ENCODE measurements at regions not wholly inside any gene's neighbourhood (a gene's known extent, or its start where the extent isn't known, plus 50 kb on each side); places are given as distances from the start of the nearest gene placed in this dataset.

GRCh38 chr11:23711981-23712380 is 784.9 kb upstream of the LUZP2 start:
- in situ Hi-C loops (cut with HindIII; ENCODE audit: low pct_unique_long_range_greater_than_20kb, low sequenced_read_pairs), result no loop called here
- DNase-seq (ENCODE audit: low read depth, low spot score), result no peak

- in situ Hi-C loops (cut with HindIII; ENCODE audit: low pct_unique_long_range_greater_than_20kb, low sequenced_read_pairs), result no loop called here
These were observed 777.8 kb upstream of the LUZP2 start for GRCh38 chr11:23719016-23719415.

GRCh38 chr11:23723861-23724260 is 773.0 kb upstream of the LUZP2 start:
- DNase-seq (ENCODE audit: low read depth, low spot score), result no peak
- in situ Hi-C loops (cut with HindIII; ENCODE audit: low pct_unique_long_range_greater_than_20kb, low sequenced_read_pairs), result no loop called here

More at GRCh38 chr11:23719016-23719415, 777.8 kb upstream of the LUZP2 start:
- no peak for DNase-seq (ENCODE audit: low read depth, low spot score)

GRCh38 chr11:23725752-23726151 is 771.1 kb upstream of the LUZP2 start:
- in situ Hi-C loops (cut with HindIII; ENCODE audit: low pct_unique_long_range_greater_than_20kb, low sequenced_read_pairs), result no loop called here
- DNase-seq (ENCODE audit: low read depth, low spot score), result no peak

GRCh38 chr11:23727387-23727786 is 769.5 kb upstream of the LUZP2 start:
- in situ Hi-C loops (cut with HindIII; ENCODE audit: low pct_unique_long_range_greater_than_20kb, low sequenced_read_pairs), result no loop called here

GRCh38 chr11:23727794-23728193 is 769.1 kb upstream of the LUZP2 start:
- in situ Hi-C loops (cut with HindIII; ENCODE audit: low pct_unique_long_range_greater_than_20kb, low sequenced_read_pairs), result no loop called here
- DNase-seq (ENCODE audit: low read depth, low spot score), result no peak

More at GRCh38 chr11:23727387-23727786, 769.5 kb upstream of the LUZP2 start:
- no peak for DNase-seq (ENCODE audit: low read depth, low spot score)

- in situ Hi-C loops (cut with HindIII; ENCODE audit: low pct_unique_long_range_greater_than_20kb, low sequenced_read_pairs), result no loop called here
- no peak for DNase-seq (ENCODE audit: low read depth, low spot score)
These were observed 767.8 kb upstream of the LUZP2 start for GRCh38 chr11:23729088-23729487.

- DNase-seq (ENCODE audit: low read depth, low spot score), result peak; percentile 50
- in situ Hi-C loops (cut with HindIII; ENCODE audit: low pct_unique_long_range_greater_than_20kb, low sequenced_read_pairs), result no loop called here
These were observed 766.4 kb upstream of the LUZP2 start for GRCh38 chr11:23730307-23730998.

GRCh38 chr11:23732026-23732425 is 764.8 kb upstream of the LUZP2 start:
- in situ Hi-C loops (cut with HindIII; ENCODE audit: low pct_unique_long_range_greater_than_20kb, low sequenced_read_pairs), result no loop called here
- DNase-seq (ENCODE audit: low read depth, low spot score), result no peak

GRCh38 chr11:23746896-23747295 is 750.0 kb upstream of the LUZP2 start:
- in situ Hi-C loops (cut with HindIII; ENCODE audit: low pct_unique_long_range_greater_than_20kb, low sequenced_read_pairs), result no loop called here
- DNase-seq (ENCODE audit: low read depth, low spot score), result no peak

GRCh38 chr11:23749762-23750430 is 747.0 kb upstream of the LUZP2 start:
- no peak for DNase-seq (ENCODE audit: low read depth, low spot score)
- in situ Hi-C loops (cut with HindIII; ENCODE audit: low pct_unique_long_range_greater_than_20kb, low sequenced_read_pairs), result no loop called here

GRCh38 chr11:23751280-23751679 is 745.6 kb upstream of the LUZP2 start:
- DNase-seq (ENCODE audit: low read depth, low spot score), result no peak
- in situ Hi-C loops (cut with HindIII; ENCODE audit: low pct_unique_long_range_greater_than_20kb, low sequenced_read_pairs), result no loop called here

- in situ Hi-C loops (cut with HindIII; ENCODE audit: low pct_unique_long_range_greater_than_20kb, low sequenced_read_pairs), result no loop called here
- no peak for DNase-seq (ENCODE audit: low read depth, low spot score)
These were observed 741.8 kb upstream of the LUZP2 start for GRCh38 chr11:23755076-23755475.

- in situ Hi-C loops (cut with HindIII; ENCODE audit: low pct_unique_long_range_greater_than_20kb, low sequenced_read_pairs), result no loop called here
These were observed 741.1 kb upstream of the LUZP2 start for GRCh38 chr11:23755769-23756168.

GRCh38 chr11:23759489-23759888 is 737.4 kb upstream of the LUZP2 start:
- DNase-seq (ENCODE audit: low read depth, low spot score), result no peak
- in situ Hi-C loops (cut with HindIII; ENCODE audit: low pct_unique_long_range_greater_than_20kb, low sequenced_read_pairs), result no loop called here

More at GRCh38 chr11:23755769-23756168, 741.1 kb upstream of the LUZP2 start:
- no peak for DNase-seq (ENCODE audit: low read depth, low spot score)

- in situ Hi-C loops (cut with HindIII; ENCODE audit: low pct_unique_long_range_greater_than_20kb, low sequenced_read_pairs), result no loop called here
- DNase-seq (ENCODE audit: low read depth, low spot score), result no peak
These were observed 732.6 kb upstream of the LUZP2 start for GRCh38 chr11:23764286-23764685.

GRCh38 chr11:23765682-23766252 is 731.1 kb upstream of the LUZP2 start:
- DNase-seq (ENCODE audit: low read depth, low spot score), result no peak
- in situ Hi-C loops (cut with HindIII; ENCODE audit: low pct_unique_long_range_greater_than_20kb, low sequenced_read_pairs), result no loop called here

- in situ Hi-C loops (cut with HindIII; ENCODE audit: low pct_unique_long_range_greater_than_20kb, low sequenced_read_pairs), result no loop called here
- DNase-seq (ENCODE audit: low read depth, low spot score), result no peak
These were observed 729.3 kb upstream of the LUZP2 start for GRCh38 chr11:23767576-23767975.

GRCh38 chr11:23769214-23769613 is 727.6 kb upstream of the LUZP2 start:
- DNase-seq (ENCODE audit: low read depth, low spot score), result no peak
- in situ Hi-C loops (cut with HindIII; ENCODE audit: low pct_unique_long_range_greater_than_20kb, low sequenced_read_pairs), result no loop called here

Measured in SK-MEL-5 (cell line).